UCSD-AML1 (cell line): ENCODE measurements at regions not wholly inside any gene's neighbourhood (a gene's known extent, or its start where the extent isn't known, plus 50 kb on each side); places are given as distances from the start of the nearest gene placed in this dataset.
"Not testable (repeated sequence)": the region's sequence is repeated elsewhere in the genome, so short reads cannot be mapped to it uniquely, and the experiment has no call there.

ENCODE experiments used
- DNase-seq: peaks from one replicate; lab custom pipeline; 2025; ENCODE audit not compliant: unreplicated experiment; lab: John Stamatoyannopoulos, UW

- no peak for DNase-seq
Measured at GRCh38 chr2:175832866-175833265, 169.2 kb downstream of the LNPK start.

DNA sequence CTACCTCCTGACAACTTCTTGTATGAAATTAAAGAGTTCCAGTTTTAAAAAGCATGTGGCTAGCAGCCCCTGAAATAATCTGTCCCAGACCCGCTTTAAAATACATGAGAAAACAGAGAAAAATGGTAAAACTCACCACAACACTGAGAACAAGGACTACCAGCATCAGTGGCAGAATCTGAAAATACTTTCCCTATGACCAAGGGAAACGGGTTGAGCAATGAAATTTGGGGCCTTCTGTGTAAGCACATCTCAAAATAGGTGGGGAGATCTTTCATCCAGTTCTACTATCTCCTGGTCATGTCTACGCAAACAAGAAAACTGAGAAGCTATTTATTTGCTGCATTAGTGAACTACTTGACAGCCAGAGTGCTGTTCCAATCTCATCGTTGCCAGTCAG is 172.3 kb downstream of the LNPK start:
- DNase-seq: no peak

GRCh38 chr2:175827856-175828255 is 174.2 kb downstream of the LNPK start:
- DNase-seq: no peak

- no peak for DNase-seq
Measured at GRCh38 chr2:175824243-175824642, 177.8 kb downstream of the LNPK start.

GRCh38 chr2:175823707-175824073 is 178.4 kb downstream of the LNPK start:
- no peak for DNase-seq

DNA sequence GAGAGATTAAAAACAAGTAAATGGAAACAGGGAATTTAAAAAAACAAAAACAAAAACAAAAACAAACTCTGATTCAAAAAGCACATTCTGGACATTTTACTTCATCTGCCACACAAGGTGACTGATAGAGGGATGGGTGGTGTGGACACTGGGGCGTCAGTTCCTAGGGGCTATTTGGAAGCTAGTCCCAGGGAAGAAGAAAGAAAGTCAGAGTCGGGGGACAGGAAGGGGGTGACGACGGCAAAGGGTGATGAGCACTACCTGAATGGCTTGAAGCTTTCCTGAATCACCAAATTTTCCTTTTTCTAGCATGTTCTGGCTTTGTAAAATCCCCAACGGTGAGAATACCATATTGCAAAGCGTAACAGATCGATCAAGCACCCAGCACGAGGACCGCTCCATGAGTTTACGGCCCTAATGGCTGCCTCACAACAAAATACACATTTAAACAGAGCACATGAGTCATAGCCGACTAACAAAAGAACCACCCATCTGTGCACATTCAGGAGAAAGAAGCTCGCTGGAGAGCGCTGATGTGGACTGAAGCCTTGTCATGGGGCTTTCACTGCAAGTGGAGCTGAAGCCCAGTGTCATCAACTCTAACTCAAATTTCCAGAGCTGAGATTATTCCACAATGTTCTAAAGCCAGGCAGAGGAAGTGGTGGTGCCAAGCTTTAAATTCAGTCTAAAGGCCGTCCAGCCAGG is 178.9 kb downstream of the LNPK start:
- DNase-seq: no peak

- DNase-seq: no peak
Measured at GRCh38 chr2:175817221-175817620, 184.8 kb downstream of the LNPK start.

GRCh38 chr2:175815537-175815936 is 186.5 kb downstream of the LNPK start:
- no peak for DNase-seq

DNA sequence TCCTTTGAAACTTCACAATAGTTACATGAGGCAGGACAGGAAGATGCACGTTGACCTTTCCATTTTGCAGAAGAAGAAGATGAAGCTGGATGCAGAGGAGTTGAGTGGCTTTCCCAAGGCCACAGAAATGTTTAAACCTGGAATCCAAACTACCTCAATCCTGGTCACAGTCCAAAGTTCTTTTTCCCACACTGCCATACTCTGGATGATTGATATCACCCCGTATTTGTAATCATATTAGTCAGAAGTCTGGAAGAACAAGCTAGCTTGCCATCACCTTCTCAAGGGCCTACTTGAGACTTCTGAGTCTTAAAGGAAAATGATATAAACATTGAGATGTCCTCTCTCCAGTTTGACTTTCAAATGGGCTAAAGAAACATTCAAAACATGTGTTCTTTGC is 190.1 kb downstream of the LNPK start:
- DNase-seq: no peak

- DNase-seq: no peak
Measured at GRCh38 chr2:175808858-175809257, 193.2 kb downstream of the LNPK start.

DNA sequence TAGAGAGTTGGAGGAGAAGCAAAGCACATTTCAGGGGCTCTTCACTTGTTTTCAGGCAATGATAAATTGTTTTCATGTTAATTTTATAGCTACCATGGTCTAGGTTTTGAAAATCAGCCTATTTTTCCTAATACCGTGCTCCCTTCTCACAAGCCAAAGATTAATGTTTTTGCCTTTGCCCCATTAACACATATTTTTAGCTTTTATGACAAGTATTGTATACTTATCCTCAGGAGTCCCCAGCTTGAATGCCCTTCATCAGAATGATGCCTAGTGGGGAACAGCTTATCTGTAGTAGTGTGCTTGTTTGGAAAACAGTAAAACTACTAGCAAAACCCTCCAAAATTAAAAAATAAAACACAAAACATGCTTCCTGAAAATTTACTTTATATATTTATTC is 194.0 kb downstream of the LNPK start:
- DNase-seq: no peak

- no peak for DNase-seq
Measured at GRCh38 chr2:175807031-175807873, 194.8 kb downstream of the LNPK start.

GRCh38 chr2:175806570-175806969 is 195.5 kb downstream of the LNPK start:
- DNase-seq: no peak

DNA sequence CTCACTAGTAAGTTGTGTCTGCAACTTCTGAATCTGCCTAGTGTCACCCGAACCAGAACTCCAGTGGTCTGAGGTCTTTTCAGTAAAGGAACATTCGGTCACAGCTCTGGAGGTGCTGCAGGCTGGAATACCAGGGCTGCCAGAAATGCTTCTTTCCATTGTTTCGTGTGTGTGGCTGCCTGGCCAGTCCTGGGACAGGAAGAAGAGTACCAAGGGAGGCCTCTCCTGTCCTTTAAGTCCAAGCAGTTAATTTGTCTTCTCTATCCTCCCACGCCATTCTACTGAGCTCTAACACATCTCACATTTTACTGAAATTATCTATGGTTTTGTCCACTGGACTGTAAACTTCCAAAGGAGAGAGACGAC is 196.0 kb downstream of the LNPK start:
- peak; percentile 9 for DNase-seq

DNA sequence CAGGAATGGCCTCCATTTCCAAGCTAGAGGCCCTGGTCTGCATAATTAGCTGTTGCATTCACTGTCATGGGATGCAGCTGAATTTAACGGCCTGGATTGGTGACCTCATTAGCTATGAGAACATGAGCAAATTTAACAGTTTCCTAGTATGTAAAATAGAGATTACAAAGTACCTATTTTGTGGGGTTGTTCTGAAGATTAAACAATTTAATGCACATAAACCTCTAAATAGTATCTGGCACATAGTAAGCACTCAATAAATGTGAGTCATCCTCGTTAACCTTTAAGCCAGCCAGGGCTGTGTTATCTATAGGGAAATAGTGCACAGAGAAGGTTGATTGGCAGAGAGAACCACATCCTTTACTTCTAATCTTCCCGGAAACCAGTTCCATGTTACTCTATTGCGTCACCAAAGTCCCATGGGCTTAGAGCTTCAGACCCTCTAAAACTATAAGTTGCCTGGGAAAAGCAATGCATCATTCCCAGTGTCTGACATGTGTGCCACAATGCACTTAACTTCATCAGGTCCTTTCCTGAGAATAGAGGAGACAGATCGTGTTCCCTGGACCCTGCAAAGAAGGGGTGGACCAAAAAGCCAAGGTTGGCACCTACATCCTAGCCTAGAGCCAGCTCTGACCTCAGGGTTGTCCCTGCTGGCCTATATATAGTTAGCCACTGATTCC is 196.5 kb downstream of the LNPK start:
- DNase-seq: no peak

GRCh38 chr2:175804122-175804521 is 197.9 kb downstream of the LNPK start:
- DNase-seq: no peak

- DNase-seq: not testable (repeated sequence)
Measured at GRCh38 chr2:175796422-175796821, 205.6 kb downstream of the LNPK start.

DNA sequence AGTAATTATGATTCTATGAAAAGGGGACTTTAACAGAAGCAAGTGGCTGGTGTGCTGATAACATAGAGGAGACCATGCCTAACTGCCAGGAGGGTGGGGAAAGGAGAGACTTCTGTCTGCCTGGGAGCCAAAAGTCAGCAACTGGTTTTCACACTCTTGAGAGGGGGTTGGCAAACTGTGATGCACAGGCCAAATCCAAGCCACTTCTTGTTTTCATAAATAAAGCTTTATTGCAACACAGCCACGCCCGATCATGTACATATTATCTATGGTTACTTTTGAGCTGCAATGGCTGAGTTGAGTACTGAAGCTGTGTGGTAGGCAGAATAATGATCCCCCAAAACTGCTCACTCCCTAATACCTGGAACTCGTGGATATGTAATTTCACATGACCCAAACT is 208.4 kb downstream of the LNPK start:
- no peak for DNase-seq

DNA sequence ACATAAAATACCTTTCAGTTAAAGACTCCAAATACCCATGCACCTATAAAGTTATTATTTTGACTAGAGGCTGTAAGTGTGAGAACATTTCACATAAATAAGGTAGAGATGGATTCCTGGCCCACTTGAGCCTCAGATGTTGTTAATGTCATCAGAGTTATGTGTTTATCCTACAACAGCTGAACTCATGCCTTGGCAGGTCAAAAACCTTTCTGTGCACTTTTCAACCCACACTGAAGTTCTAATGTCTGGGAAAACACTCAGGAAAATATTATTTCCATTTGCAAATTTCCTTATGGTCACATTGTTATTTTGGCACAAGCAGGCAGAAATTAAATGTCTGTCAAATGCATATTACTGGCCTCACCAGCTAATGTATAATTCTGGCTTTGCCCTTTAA is 209.2 kb downstream of the LNPK start:
- no peak for DNase-seq

GRCh38 chr2:175792199-175792598 is 209.9 kb downstream of the LNPK start:
- DNase-seq: no peak

DNA sequence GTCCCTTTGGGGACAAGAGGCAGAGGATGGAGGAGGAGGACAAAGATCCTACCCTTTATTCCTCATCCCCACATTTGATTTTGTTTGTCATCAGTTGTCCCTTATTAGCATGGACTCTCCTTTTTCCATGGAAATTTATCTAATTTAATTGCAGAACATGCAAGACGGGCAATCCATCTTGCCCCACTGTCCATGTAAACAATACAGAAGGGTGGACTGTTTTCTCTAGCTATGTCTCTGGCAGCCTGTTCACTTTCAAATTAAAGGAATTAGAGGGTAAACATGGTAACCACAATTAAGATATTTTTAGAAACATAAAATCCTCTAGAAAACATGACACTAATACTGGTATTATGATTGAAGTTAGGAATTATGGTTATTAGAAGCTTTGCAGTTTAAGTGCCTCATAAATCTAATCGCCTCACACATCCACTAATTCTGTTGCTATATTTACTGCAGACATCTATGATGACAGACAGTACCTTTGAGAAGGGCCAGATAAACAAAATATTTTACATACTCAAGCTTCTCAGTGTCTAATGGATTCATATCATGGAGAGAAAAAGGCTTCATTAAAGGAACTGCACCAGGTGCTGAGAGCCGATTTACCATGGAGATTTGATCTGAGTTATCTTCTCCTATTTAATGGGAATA is 215.5 kb downstream of the LNPK start:
- DNase-seq: no peak

DNA sequence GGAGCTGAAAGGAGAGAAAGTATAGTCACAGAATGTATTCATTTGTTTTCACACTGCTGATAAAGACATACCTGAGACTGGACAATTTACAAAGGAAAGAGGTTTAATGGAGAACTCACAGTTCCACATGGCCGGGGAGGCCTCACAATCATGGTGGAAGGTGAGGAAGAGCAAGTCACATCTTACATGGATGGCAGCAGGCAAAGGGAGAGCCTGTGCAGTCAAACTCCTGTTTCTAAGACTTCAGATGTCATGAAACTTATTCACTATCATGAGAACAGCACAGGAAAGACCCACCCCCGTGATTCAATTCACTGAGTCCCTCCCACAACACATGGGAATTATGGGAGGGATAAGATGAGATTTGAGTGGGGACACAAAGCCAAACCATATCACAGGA is 224.7 kb downstream of the LNPK start:
- DNase-seq: not testable (repeated sequence)
